GM19240 (cell line): ENCODE measurements at regions not wholly inside any gene's neighbourhood (a gene's known extent, or its start where the extent isn't known, plus 50 kb on each side); places are given as distances from the start of the nearest gene placed in this dataset.
"Not testable (repeated sequence)": the region's sequence is repeated elsewhere in the genome, so short reads cannot be mapped to it uniquely, and the experiment has no call there.

Experiments used
- DNase-seq: peaks from one replicate; pipeline ENCODE4 v3.0.0; 2011; ENCODE audit warnings: low spot score; ENCODE audit not compliant: insufficient read length

- no peak for DNase-seq
Measured at GRCh38 chr13:31517599-31517998, 221.7 kb upstream of the RXFP2 start.

DNA sequence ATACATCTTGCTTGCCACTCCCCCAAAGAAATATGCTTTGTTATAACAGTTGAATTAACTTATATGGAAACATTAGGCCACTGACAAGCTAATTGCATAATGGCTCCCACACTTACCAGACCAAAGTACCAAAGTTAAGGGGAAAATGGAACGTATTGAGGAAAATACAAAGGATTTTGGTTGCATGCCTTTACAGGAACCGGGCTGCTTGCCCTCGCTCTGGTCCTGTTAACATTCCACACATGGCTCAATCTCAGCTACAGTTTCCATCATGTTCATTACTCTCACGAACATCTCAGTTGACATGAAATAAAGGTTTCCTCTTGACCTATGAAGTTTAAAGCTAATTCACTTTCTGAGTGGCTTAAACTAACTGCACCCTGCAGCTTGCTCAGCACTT is 220.7 kb upstream of the RXFP2 start:
- DNase-seq, result no peak

DNA sequence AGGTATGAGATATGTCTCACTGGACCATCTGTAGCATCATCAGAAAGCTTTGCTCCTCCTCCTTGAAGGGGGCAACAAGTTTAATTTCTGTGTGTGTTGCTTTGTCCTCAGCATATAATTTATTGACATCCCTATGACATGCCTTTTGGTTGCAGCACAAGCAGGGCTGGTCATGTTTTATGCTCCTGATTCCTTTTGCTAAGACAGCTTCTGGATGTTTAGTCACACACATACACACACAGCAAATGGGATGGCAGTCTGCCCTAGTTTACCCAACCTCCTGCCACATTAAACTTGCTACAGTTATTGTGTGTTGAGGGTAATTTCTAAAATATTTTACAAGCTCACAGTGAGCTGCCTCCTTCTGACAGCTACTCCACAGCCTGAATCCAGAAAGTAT is 217.9 kb upstream of the RXFP2 start:
- DNase-seq, result no peak

DNA sequence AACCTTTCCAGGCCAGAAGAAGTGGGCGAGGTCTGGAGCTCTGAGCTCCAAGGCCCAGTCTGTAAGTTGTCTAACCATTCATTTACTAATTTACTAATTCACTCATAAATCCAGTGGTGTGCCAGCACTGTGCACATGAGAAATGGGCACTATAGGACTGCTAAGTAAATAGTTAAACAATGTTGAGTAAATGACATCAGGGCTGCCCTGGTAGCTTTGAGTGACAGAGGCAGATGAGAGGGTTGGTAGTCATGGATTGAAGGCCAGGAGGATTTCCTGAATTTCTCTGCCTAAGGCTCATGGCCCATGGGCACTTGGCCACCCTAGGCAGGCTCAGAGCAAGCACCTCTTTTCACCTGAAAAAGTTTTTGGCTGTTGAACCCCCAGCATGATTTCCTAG is 216.9 kb upstream of the RXFP2 start:
- no peak for DNase-seq

DNA sequence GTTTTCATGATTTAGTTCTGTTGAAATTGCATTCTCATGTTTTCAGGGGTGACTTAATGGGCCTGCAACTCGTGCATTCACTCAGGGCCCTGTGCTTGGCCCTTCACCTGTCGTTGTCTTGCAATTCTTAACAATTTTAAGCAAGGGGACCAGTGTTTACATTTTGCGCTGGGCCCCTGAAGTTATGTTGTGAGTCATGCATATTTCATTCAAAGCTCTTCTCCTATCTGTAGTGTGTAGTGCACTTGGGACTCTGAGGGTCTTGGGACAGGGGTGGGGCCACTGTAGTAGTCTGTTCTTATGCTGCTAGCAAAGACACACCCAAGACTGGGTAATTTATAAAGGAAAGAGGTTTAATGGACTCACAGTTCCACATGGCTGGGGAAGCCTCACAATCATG is 211.2 kb upstream of the RXFP2 start:
- DNase-seq, result no peak

- DNase-seq, result no peak
Measured at GRCh38 chr13:31528758-31529157, 210.6 kb upstream of the RXFP2 start.

DNA sequence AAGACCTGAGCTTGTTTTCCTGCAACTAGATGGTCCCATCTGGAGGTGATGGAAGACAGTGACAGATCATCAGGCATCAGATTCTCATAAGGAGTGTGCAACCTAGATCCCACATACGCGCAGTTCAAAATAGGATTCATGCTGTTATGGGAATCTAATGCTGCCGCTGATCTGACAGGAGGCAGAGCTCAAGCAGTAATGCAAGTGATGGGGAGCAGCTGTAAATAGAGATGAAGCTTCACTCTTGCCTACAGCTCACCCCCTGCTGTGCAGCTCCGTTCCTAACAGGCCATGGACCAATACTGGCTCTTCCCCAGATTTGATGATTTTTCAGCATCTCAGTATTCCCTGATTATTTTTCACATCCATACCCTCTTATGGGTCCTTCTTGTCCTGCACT is 208.4 kb upstream of the RXFP2 start:
- DNase-seq, result no peak

DNA sequence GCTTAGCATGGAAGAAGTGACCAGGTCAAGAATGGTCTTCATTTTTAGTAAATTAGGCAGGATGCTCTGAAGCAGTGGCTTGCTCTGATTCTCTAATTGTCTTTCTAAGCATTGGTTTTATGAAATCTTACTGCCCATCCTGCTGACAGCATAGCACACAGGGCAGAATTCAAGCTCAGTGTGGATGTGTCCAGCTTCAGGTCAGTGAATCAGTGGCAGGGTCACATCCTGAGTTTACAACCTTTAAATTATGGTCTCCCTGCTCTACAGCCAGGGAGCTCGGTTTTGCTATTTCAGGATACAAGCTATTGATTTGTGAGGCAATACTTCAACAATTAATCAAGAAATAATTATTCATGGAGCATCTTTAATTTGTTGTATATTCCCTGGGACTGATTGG is 202.3 kb upstream of the RXFP2 start:
- no peak for DNase-seq

- DNase-seq, result no peak
Measured at GRCh38 chr13:31538067-31539042, 201.0 kb upstream of the RXFP2 start.

DNA sequence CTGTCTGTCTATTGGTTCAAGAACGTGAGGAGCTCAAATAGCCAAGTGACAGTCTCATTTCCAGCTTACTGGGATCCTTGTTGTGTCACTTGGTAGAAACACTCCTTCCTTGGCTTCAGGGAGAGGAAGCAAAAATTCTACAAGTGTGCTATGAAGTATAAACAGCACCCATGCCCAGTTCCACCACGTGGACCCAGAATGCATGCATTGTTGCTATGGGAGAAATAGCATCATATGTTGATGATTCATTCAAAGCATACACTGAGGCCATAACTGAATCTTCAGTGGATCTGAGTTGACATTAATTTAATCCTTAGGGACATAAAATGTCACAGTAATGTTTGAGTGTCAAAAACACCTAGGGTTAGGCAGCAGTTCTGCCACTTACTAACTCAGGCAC is 199.0 kb upstream of the RXFP2 start:
- DNase-seq, result no peak

DNA sequence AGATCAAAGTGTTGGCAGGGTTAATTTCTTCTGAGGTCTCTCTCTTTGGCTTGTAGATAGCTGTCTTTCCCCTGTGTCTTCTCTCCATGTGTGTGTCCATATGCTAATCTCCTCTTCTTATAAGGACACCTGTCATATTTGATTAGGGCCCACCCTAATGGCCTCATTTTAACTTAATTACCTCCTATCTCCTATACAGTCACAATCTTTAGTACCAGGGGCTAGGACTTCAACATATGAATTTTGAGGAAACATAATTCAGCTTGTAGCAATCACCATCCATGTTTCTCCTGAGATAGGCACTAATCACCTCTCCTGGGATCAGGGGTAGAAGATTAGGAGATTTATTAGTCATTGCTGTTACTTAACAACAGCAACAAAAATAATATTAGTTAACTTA is 196.1 kb upstream of the RXFP2 start:
- no peak for DNase-seq

- no peak for DNase-seq
Measured at GRCh38 chr13:31545616-31546015, 193.7 kb upstream of the RXFP2 start.

DNA sequence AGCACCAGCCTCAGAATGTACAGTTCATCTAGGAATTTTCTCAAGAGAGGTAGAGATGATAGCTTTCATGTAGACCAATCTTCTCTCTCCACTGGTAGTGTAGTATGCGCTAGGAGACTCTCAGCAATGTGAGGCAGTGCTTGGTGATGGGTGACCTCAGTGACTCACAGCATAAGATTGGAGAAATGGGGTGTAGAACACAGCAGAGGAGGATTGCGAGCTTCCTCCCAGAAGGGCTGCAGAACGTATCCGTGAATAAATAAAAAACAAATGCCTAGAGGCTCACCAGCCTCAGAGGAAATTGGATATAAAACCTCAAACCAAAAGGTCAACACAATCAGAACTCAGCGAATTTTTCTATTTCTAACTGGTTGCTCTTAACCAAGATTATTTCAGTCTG is 182.9 kb upstream of the RXFP2 start:
- DNase-seq, result no peak

- DNase-seq, result not testable (repeated sequence)
Measured at GRCh38 chr13:31584221-31584620, 155.1 kb upstream of the RXFP2 start.

- no peak for DNase-seq
Measured at GRCh38 chr13:31587698-31588266, 151.5 kb upstream of the RXFP2 start.

- DNase-seq, result no peak
Measured at GRCh38 chr13:31588316-31588715, 151.0 kb upstream of the RXFP2 start.

GRCh38 chr13:31588893-31589292 is 150.4 kb upstream of the RXFP2 start:
- no peak for DNase-seq

- DNase-seq, result no peak
Measured at GRCh38 chr13:31591642-31592233, 147.6 kb upstream of the RXFP2 start.

GRCh38 chr13:31594056-31594455 is 145.3 kb upstream of the RXFP2 start:
- no peak for DNase-seq

DNA sequence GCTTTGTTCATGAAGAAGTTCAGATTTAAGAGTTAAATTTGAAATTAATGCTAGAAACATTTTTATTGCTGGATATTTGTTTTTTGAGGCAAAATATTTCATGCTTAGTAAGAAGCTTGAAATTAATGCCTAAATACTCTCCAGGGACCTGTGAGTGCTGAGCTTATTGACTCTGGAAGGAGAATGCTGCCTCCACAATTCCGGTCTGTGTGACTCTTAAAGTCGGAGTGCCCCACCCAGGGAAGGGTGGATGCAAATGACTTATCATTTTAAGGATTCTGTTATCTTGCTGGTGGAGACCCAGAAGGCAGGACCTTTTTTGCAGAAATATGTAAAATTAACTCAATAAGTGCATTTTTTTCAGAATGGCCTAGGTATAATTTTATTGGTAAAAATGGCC is 143.8 kb upstream of the RXFP2 start:
- DNase-seq, result no peak

- DNase-seq, result no peak
Measured at GRCh38 chr13:31598990-31599389, 140.3 kb upstream of the RXFP2 start.

DNA sequence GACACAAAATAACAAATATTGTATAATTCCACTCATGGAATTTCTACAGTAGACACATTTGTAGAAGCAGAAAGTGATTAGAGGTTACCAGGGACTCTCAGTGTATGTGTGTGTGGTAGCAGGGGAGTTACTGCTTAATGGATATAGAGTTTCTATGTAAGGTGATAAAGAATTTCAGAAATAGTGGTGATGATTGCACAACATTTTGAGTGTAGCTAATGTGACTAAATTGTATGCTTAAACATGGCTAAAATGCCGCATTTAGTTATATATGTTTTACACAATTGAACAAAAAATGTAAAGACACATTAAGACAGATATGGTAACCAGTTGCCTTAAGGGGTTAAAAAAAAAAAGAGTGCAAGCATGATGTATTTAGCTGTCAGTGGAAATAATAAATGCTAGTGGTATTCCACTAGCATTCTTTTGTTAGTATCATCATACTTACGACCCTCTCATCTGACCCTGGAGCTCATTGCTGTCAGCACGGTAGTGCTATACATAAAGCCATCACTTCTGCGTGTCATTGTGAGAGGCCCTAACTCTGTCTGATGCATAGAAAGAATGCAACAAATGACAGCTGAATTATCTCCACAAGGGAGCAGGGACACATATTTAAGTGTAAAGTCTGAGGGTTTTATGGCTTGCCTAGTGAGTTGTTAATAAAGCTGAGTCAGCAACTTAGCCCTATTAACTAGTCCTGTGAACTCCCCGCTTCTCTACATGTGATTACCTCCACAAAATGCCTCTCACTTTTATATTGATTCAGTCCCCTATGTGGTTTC is 134.1 kb upstream of the RXFP2 start:
- no peak for DNase-seq
